H9 (cell line): ENCODE measurements at regions not wholly inside any gene's neighbourhood (a gene's known extent, or its start where the extent isn't known, plus 50 kb on each side); places are given as distances from the start of the nearest gene placed in this dataset.

Source experiments
- DNase-seq: peaks from one replicate; pipeline ENCODE4 v3.0.0-alpha.2; 2017
- H2AFZ ChIP-seq: one replicate; pipeline ENCODE4 v1.6.1; 2013; ENCODE audit warnings: mild to moderate bottlenecking, low read length, control low read depth, moderate library complexity
- H2AK5ac ChIP-seq: 2 replicates; pipeline ENCODE4 v1.6.1; 2013; ENCODE audit warnings: low read length, control low read depth, mixed read lengths; ENCODE audit not compliant: insufficient read length
- H2BK120ac ChIP-seq: one replicate; pipeline ENCODE4 v1.6.1; 2013; ENCODE audit warnings: low read depth, mild to moderate bottlenecking, low read length, control low read depth, inconsistent platforms; ENCODE audit not compliant: poor library complexity, severe bottlenecking
- H2BK12ac ChIP-seq: 2 replicates; pipeline ENCODE4 v1.6.1; 2013; ENCODE audit warnings: low read length, control low read depth, mixed read lengths, low read depth; ENCODE audit not compliant: insufficient read length
- H2BK15ac ChIP-seq: 2 replicates; pipeline ENCODE4 v1.6.1; 2013; ENCODE audit warnings: low read depth, low read length, control low read depth
- H2BK20ac ChIP-seq: one replicate; pipeline ENCODE4 v1.6.1; 2013; ENCODE audit warnings: low read depth, mild to moderate bottlenecking, low read length, control low read depth, inconsistent platforms; ENCODE audit not compliant: poor library complexity, severe bottlenecking
- H2BK5ac ChIP-seq: 2 replicates; pipeline ENCODE4 v1.6.1; 2013; ENCODE audit warnings: low read length, control low read depth, mixed read lengths; ENCODE audit not compliant: insufficient read length
- H3K14ac ChIP-seq: 2 replicates; pipeline ENCODE4 v1.6.1; 2013; ENCODE audit warnings: low read length, control low read depth; ENCODE audit not compliant: insufficient read depth
- H3K18ac ChIP-seq: 2 replicates; pipeline ENCODE4 v1.6.1; 2013; ENCODE audit warnings: low read depth, mild to moderate bottlenecking, mixed read lengths, low read length, control low read depth; ENCODE audit not compliant: insufficient read length
- H3K23ac ChIP-seq: 2 replicates; pipeline ENCODE4 v1.6.1; 2013; ENCODE audit warnings: low read length, control low read depth, mixed read lengths, low read depth; ENCODE audit not compliant: insufficient read length
- H3K23me2 ChIP-seq: 2 replicates; pipeline ENCODE4 v1.6.1; 2013; ENCODE audit warnings: low read depth, mild to moderate bottlenecking, mixed read lengths, low read length, control low read depth; ENCODE audit not compliant: insufficient read length, poor library complexity, severe bottlenecking
- H3K27ac ChIP-seq: 2 replicates; pipeline ENCODE4 v1.5.1; 2013; ENCODE audit warnings: low read length, control low read depth, mixed read lengths, low read depth; ENCODE audit not compliant: insufficient read length
- H3K27me3 ChIP-seq: 2 replicates; pipeline ENCODE4 v1.6.1; 2013; ENCODE audit warnings: low read length, control low read depth, inconsistent platforms; ENCODE audit not compliant: insufficient read depth
- H3K4ac ChIP-seq: 2 replicates; pipeline ENCODE4 v1.6.1; 2013; ENCODE audit warnings: low read depth, mild to moderate bottlenecking, control low read depth, inconsistent platforms, low read length, moderate library complexity
- H3K4me1 ChIP-seq: 2 replicates; pipeline ENCODE4 v1.6.1; 2013; ENCODE audit warnings: low read length, control low read depth, inconsistent platforms; ENCODE audit not compliant: insufficient read depth
- H3K4me2 ChIP-seq: 2 replicates; pipeline ENCODE4 v1.6.1; 2013; ENCODE audit warnings: low read length, control low read depth, mixed read lengths; ENCODE audit not compliant: insufficient read length, insufficient read depth
- H3K56ac ChIP-seq: 2 replicates; pipeline ENCODE4 v1.6.1; 2013; ENCODE audit warnings: low read depth, mild to moderate bottlenecking, mixed read lengths, low read length, control low read depth; ENCODE audit not compliant: insufficient read length
- H3K79me1 ChIP-seq: 2 replicates; pipeline ENCODE4 v1.6.1; 2013; ENCODE audit warnings: low read depth, mild to moderate bottlenecking, moderate library complexity, low read length, control low read depth, inconsistent platforms; ENCODE audit not compliant: insufficient read depth, poor library complexity, severe bottlenecking
- H3K79me2 ChIP-seq: 2 replicates; pipeline ENCODE4 v1.6.1; 2013; ENCODE audit warnings: low read length, control low read depth, inconsistent platforms; ENCODE audit not compliant: insufficient read depth
- H3K9ac ChIP-seq: 2 replicates; pipeline ENCODE4 v1.6.1; 2013; ENCODE audit warnings: low read length, control low read depth, mixed read lengths; ENCODE audit not compliant: insufficient read length; ENCODE audit errors: extremely low read depth
- H3K9me3 ChIP-seq: one replicate; pipeline ENCODE4 v1.6.1; 2013; ENCODE audit warnings: low read depth, low read length, inconsistent platforms; ENCODE audit not compliant: control insufficient read depth
- H3T11ph ChIP-seq: one replicate; pipeline ENCODE4 v1.6.1; 2013; ENCODE audit warnings: mild to moderate bottlenecking, low read length, control low read depth, inconsistent platforms
- H4K20me1 ChIP-seq: one replicate; pipeline ENCODE4 v1.6.1; 2013; ENCODE audit not compliant: control insufficient read depth, insufficient read length, insufficient read depth
- H4K5ac ChIP-seq: 2 replicates; pipeline ENCODE4 v1.6.1; 2013; ENCODE audit warnings: low read depth, mild to moderate bottlenecking, mixed read lengths, low read length, control low read depth; ENCODE audit not compliant: insufficient read length
- H4K8ac ChIP-seq: replicated peaks from 2 replicates; pipeline ENCODE4 v1.6.1; 2013; ENCODE audit warnings: low read length, control low read depth, mixed read lengths, low read depth; ENCODE audit not compliant: insufficient read length
- H4K91ac ChIP-seq: 2 replicates; pipeline ENCODE4 v1.6.1; 2013; ENCODE audit warnings: low read depth, mild to moderate bottlenecking, moderate library complexity, mixed read lengths, low read length, control low read depth; ENCODE audit not compliant: insufficient read length
- H3K27ac Mint-ChIP-seq, 3 experiments: 2 replicates in 2 of 3; 3 replicates in 1 of 3; pipeline ENCODE4 v1.8.0; 2020 to 2021; ENCODE audit warnings: mixed read lengths in 3 of 3, mild to moderate bottlenecking in 1 of 3, moderate library complexity in 1 of 3
- H3K27me3 Mint-ChIP-seq: 2 replicates; pipeline ENCODE4 v1.8.0; 2021; ENCODE audit warnings: low read depth, mild to moderate bottlenecking, moderate library complexity, mixed read lengths
- H3K36me3 Mint-ChIP-seq, 3 experiments: 2 replicates in 2 of 3; 3 replicates in 1 of 3; pipeline ENCODE4 v1.8.0; 2020 to 2021; ENCODE audit warnings: low read depth in 3 of 3, mixed read lengths in 3 of 3; ENCODE audit not compliant: insufficient read depth in 1 of 3
- H3K4me1 Mint-ChIP-seq, 2 experiments: 2 replicates each; pipeline ENCODE4 v1.8.0; 2020; ENCODE audit warnings: mixed read lengths in 2 of 2
- H3K4me3 Mint-ChIP-seq, 2 experiments: 2 replicates in 1 of 2; 3 replicates in 1 of 2; pipeline ENCODE4 v1.8.0; 2020 to 2021; ENCODE audit warnings: mild to moderate bottlenecking in 2 of 2, mixed read lengths in 2 of 2, moderate library complexity in 1 of 2
- H3K9me3 Mint-ChIP-seq, 2 experiments: 2 replicates in 1 of 2; 3 replicates in 1 of 2; pipeline ENCODE4 v1.8.0; 2020; ENCODE audit warnings: mild to moderate bottlenecking in 2 of 2, mixed read lengths in 2 of 2, moderate library complexity in 1 of 2
- TF ChIP-seq, protein P1 (sequence below): fragments of 200-600 bp; sonication (generic); conservative IDR thresholded peaks from 3 replicates; pipeline ENCODE4 v1.8.0; 2021; ENCODE audit warnings: antibody characterized with exemption, mild to moderate bottlenecking

DNA sequence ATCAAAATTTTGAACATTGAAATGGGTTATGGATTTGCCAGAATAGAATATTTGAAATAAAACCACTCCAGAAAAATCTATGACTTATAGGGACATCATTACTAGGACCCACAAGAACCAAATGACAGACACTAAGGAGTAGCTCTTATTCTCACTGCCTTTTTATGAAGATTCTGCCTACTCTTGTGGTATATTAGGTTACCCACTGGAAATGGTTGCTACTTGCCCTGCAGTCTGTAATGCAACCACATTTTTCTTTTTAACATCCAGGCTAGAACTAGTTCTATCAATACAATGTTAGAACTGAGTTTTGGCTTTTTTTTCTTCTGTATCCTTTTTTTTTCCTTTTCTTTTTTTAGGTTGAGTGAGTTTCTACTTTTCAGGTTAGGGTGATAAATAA lies 158.9 kb downstream of the PPP1R2C start:
- H2BK20ac ChIP-seq = no peak overlapping the region
- H2BK12ac ChIP-seq = no peak overlapping the region
- H3K9me3 ChIP-seq = no peaks in the 10 kb centered on the region
- H3K4me1 ChIP-seq = no peaks in the 10 kb centered on the region
- no peak overlapping the region for H3K4ac ChIP-seq
- H2AK5ac ChIP-seq = no peak overlapping the region
- no peak overlapping the region for H4K91ac ChIP-seq
- H3K18ac ChIP-seq = no peak overlapping the region
- H2BK15ac ChIP-seq = no peak overlapping the region
- H3T11ph ChIP-seq = no peak overlapping the region
- H4K5ac ChIP-seq = no peak overlapping the region
- no peaks in the 10 kb centered on the region for H3K79me1 ChIP-seq
- H3K56ac ChIP-seq = no peak overlapping the region
- no peaks in the 10 kb centered on the region for H3K23me2 ChIP-seq
- H3K79me2 ChIP-seq = no peaks in the 10 kb centered on the region
- H2BK120ac ChIP-seq = no peak overlapping the region
- H3K23ac ChIP-seq = no peak overlapping the region
- H4K20me1 ChIP-seq = no peaks in the 10 kb centered on the region
- H3K27ac ChIP-seq = no peak overlapping the region
- H2BK5ac ChIP-seq = no peak overlapping the region
- no peak overlapping the region for H3K14ac ChIP-seq
- H3K4me3 Mint-ChIP-seq = no peak overlapping the region
- peaks cover 22 to 23% of the 10 kb centered on the region in 2 experiments for H3K4me1 Mint-ChIP-seq
- H4K8ac ChIP-seq = no peak overlapping the region
- no peaks in the 10 kb centered on the region for H3K27me3 ChIP-seq
- peaks cover 24 to 51% of the 10 kb centered on the region in 2 experiments for H3K9me3 Mint-ChIP-seq
- H3K4me2 ChIP-seq = no peak overlapping the region
- H3K27me3 Mint-ChIP-seq = no peaks in the 10 kb centered on the region
- no peak overlapping the region for H3K27ac Mint-ChIP-seq
- no peak overlapping the region for H2AFZ ChIP-seq
- TF ChIP-seq, protein P1, sequence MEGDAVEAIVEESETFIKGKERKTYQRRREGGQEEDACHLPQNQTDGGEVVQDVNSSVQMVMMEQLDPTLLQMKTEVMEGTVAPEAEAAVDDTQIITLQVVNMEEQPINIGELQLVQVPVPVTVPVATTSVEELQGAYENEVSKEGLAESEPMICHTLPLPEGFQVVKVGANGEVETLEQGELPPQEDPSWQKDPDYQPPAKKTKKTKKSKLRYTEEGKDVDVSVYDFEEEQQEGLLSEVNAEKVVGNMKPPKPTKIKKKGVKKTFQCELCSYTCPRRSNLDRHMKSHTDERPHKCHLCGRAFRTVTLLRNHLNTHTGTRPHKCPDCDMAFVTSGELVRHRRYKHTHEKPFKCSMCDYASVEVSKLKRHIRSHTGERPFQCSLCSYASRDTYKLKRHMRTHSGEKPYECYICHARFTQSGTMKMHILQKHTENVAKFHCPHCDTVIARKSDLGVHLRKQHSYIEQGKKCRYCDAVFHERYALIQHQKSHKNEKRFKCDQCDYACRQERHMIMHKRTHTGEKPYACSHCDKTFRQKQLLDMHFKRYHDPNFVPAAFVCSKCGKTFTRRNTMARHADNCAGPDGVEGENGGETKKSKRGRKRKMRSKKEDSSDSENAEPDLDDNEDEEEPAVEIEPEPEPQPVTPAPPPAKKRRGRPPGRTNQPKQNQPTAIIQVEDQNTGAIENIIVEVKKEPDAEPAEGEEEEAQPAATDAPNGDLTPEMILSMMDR = no peak
- peaks cover 0 to 52% (median 19%) of the 10 kb centered on the region in 3 experiments; a peak in 5 of 7 replicates for H3K36me3 Mint-ChIP-seq
- no peak overlapping the region for H3K9ac ChIP-seq
- DNase-seq = no peak
